NCI-H2081 (cell line): ENCODE measurements at regions not wholly inside any gene's neighbourhood (a gene's known extent, or its start where the extent isn't known, plus 50 kb on each side); places are given as distances from the start of the nearest gene placed in this dataset.

Source experiments
- DNase-seq, 2 experiments: peaks; one replicate each; lab custom pipeline; 2025; lab: John Stamatoyannopoulos, UW

- no peak for DNase-seq
Measured at GRCh38 chr16:64540434-64540833, 581.4 kb downstream of the CDH11 start.

- no peak for DNase-seq
Measured at GRCh38 chr16:64539811-64540371, 582.0 kb downstream of the CDH11 start.

- no peak for DNase-seq
Measured at GRCh38 chr16:64534180-64534780, 587.6 kb downstream of the CDH11 start.

GRCh38 chr16:64532691-64533090 lies 589.2 kb downstream of the CDH11 start:
- DNase-seq = no peak

GRCh38 chr16:64532117-64532516 lies 589.7 kb downstream of the CDH11 start:
- DNase-seq = no peak

- no peak for DNase-seq
Measured at GRCh38 chr16:64531401-64531800, 590.5 kb downstream of the CDH11 start.

- no peak for DNase-seq
Measured at GRCh38 chr16:64522548-64522947, 599.3 kb downstream of the CDH11 start.

GRCh38 chr16:64513871-64514270 lies 608.0 kb downstream of the CDH11 start:
- DNase-seq = no peak

GRCh38 chr16:64507240-64508024 lies 614.4 kb downstream of the CDH11 start:
- no peak for DNase-seq

GRCh38 chr16:64499211-64499610 lies 622.7 kb downstream of the CDH11 start:
- no peak for DNase-seq

GRCh38 chr16:64498363-64498762 lies 623.5 kb downstream of the CDH11 start:
- DNase-seq = no peak

- DNase-seq = no peak
Measured at GRCh38 chr16:64493709-64494108, 628.2 kb downstream of the CDH11 start.

GRCh38 chr16:64489449-64489848 lies 632.4 kb downstream of the CDH11 start:
- DNase-seq = no peak

GRCh38 chr16:64486561-64486960 lies 635.3 kb downstream of the CDH11 start:
- DNase-seq = no peak

- no peak for DNase-seq
Measured at GRCh38 chr16:64481497-64481896, 640.4 kb downstream of the CDH11 start.

GRCh38 chr16:64478252-64478906 lies 643.5 kb downstream of the CDH11 start:
- DNase-seq = no peak

- no peak for DNase-seq
Measured at GRCh38 chr16:64475627-64476351, 646.1 kb downstream of the CDH11 start.

- DNase-seq = no peak
Measured at GRCh38 chr16:64470916-64471315, 650.9 kb downstream of the CDH11 start.

GRCh38 chr16:64469906-64470702 lies 651.8 kb downstream of the CDH11 start:
- DNase-seq = no peak

GRCh38 chr16:64469351-64469750 lies 652.5 kb downstream of the CDH11 start:
- no peak for DNase-seq

GRCh38 chr16:64468515-64469090 lies 653.3 kb downstream of the CDH11 start:
- DNase-seq = no peak
